Hepatocyte (in vitro differentiated cells): ENCODE measurements at regions not wholly inside any gene's neighbourhood (a gene's known extent, or its start where the extent isn't known, plus 50 kb on each side); places are given as distances from the start of the nearest gene placed in this dataset.

Experiments used
- EZH2 ChIP-seq: fragments of 200-600 bp; sonication (generic); IDR thresholded peaks from 2 replicates; pipeline ENCODE4 v1.6.1; 2016; ENCODE audit warnings: antibody characterized with exemption, mild to moderate bottlenecking, borderline replicate concordance
- EZH2phosphoT487 ChIP-seq: fragments of 200-600 bp; sonication (generic); IDR thresholded peaks from one replicate; pipeline ENCODE4 v1.6.1; 2018; ENCODE audit warnings: antibody characterized with exemption, mild to moderate bottlenecking, low read depth, moderate library complexity; ENCODE audit not compliant: unreplicated experiment, severe bottlenecking
- TF ChIP-seq, protein P1 (sequence below): fragments of 200-600 bp; sonication (generic); IDR thresholded peaks from 2 replicates; pipeline ENCODE4 v1.5.1; 2016; ENCODE audit warnings: antibody characterized with exemption, mild to moderate bottlenecking; ENCODE audit not compliant: poor library complexity

DNA sequence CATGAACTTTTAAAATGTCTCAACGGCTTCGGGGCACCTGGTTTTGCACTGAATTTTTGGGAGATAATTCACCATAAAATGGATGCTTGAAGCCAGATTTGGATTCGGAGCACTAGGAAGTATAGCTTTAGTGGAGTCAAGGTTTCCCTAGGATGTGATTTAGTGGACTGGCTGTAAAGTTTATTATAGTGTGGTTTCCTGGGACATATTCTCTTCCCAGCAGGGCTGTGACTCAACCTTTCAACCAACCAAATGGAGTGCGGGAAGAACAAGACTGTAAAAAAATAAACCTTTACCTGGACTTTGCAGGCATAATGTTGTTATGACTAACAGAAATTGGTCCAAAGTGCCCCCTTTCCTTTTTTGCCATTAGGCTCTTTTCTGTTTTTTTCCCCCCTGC lies 327.4 kb upstream of the MAN1A1 start:
- TF ChIP-seq, protein P1, sequence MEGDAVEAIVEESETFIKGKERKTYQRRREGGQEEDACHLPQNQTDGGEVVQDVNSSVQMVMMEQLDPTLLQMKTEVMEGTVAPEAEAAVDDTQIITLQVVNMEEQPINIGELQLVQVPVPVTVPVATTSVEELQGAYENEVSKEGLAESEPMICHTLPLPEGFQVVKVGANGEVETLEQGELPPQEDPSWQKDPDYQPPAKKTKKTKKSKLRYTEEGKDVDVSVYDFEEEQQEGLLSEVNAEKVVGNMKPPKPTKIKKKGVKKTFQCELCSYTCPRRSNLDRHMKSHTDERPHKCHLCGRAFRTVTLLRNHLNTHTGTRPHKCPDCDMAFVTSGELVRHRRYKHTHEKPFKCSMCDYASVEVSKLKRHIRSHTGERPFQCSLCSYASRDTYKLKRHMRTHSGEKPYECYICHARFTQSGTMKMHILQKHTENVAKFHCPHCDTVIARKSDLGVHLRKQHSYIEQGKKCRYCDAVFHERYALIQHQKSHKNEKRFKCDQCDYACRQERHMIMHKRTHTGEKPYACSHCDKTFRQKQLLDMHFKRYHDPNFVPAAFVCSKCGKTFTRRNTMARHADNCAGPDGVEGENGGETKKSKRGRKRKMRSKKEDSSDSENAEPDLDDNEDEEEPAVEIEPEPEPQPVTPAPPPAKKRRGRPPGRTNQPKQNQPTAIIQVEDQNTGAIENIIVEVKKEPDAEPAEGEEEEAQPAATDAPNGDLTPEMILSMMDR: no peak
- TF ChIP-seq EZH2 (no peak), EZH2phosphoT487 (no peak)
